HL-60 (cell line): ENCODE measurements at regions not wholly inside any gene's neighbourhood (a gene's known extent, or its start where the extent isn't known, plus 50 kb on each side); places are given as distances from the start of the nearest gene placed in this dataset.
"Not testable (repeated sequence)": the region's sequence is repeated elsewhere in the genome, so short reads cannot be mapped to it uniquely, and the experiment has no call there.

Source experiments
- DNase-seq, 2 experiments: peaks; one replicate each; pipeline ENCODE4 v3.0.0-alpha.2; 2010 to 2020; ENCODE audit warnings: low read depth in 1 of 2, low spot score in 1 of 2
- H3K27ac ChIP-seq: fragments of 250-450 bp; sonication (Bioruptor Pico); replicated peaks from 2 replicates; pipeline ENCODE4 v1.5.1; 2020; ENCODE audit warnings: mild to moderate bottlenecking, moderate library complexity
- H3K27me3 ChIP-seq: fragments of 250-450 bp; sonication (Bioruptor Pico); 2 replicates; pipeline ENCODE4 v1.5.1; 2021; ENCODE audit warnings: mild to moderate bottlenecking, moderate library complexity; ENCODE audit not compliant: insufficient read depth, poor library complexity, severe bottlenecking
- H3K4me3 ChIP-seq: replicated peaks from 2 replicates; pipeline ENCODE4 v1.5.1; 2011; ENCODE audit warnings: mild to moderate bottlenecking, control low read depth, low read length; ENCODE audit not compliant: insufficient read depth
- GABPA ChIP-seq: IDR thresholded peaks from 2 replicates; pipeline ENCODE4 v1.6.1; 2012; ENCODE audit warnings: low read depth
- POLR2AphosphoS5 ChIP-seq: IDR thresholded peaks from 2 replicates; pipeline ENCODE4 v1.6.1; 2012; ENCODE audit warnings: low read depth
- SPI1 ChIP-seq: IDR thresholded peaks from 2 replicates; pipeline ENCODE4 v1.6.1; 2012; ENCODE audit warnings: low read depth, mild to moderate bottlenecking, borderline replicate concordance
- TF ChIP-seq, protein P1 (sequence below): IDR thresholded peaks from one replicate; pipeline ENCODE4 v1.5.1; 2011; ENCODE audit warnings: low read length, control low read depth, inconsistent platforms; ENCODE audit not compliant: insufficient read depth
- TF ChIP-seq, protein P2 (sequence below): IDR thresholded peaks from 2 replicates; pipeline ENCODE4 v1.6.1; 2012; ENCODE audit warnings: low read depth; ENCODE audit not compliant: insufficient replicate concordance

DNA sequence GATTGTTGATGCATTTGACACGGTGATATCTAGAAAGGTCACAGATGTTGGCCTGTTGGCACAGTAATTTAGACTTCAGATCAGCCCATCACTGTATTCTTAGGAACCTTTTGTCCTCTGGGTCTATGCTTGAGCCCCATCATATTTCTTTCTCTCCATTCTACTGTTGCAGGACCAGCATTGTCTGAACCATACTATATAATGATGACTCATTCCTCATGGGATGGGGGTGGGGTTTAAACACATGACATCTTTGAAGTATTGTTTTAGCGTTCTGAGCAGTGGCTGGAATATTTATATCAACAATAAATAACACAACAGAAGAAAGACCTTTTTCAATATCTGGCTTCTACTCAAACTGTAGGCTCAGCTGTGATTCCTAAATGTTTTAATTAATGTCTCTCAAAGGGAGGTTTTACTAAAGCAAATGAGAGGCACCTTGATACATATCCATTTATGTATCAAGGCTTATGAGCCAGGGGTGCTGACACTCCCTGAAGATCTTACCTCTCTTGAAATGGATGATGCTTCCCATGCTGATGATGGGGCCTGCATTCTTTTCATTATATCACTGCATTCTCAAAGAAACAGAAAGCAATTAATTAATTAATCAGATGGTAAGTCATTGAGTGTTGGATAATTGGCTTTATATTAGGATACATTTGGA is 379.0 kb upstream of the GOT2 start:
- DNase-seq = no peak
- TF ChIP-seq POLR2AphosphoS5 (no peak), GABPA (no peak), SPI1 (no peak)
- TF ChIP-seq, protein P1, sequence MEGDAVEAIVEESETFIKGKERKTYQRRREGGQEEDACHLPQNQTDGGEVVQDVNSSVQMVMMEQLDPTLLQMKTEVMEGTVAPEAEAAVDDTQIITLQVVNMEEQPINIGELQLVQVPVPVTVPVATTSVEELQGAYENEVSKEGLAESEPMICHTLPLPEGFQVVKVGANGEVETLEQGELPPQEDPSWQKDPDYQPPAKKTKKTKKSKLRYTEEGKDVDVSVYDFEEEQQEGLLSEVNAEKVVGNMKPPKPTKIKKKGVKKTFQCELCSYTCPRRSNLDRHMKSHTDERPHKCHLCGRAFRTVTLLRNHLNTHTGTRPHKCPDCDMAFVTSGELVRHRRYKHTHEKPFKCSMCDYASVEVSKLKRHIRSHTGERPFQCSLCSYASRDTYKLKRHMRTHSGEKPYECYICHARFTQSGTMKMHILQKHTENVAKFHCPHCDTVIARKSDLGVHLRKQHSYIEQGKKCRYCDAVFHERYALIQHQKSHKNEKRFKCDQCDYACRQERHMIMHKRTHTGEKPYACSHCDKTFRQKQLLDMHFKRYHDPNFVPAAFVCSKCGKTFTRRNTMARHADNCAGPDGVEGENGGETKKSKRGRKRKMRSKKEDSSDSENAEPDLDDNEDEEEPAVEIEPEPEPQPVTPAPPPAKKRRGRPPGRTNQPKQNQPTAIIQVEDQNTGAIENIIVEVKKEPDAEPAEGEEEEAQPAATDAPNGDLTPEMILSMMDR = no peak
- TF ChIP-seq, protein P2, sequence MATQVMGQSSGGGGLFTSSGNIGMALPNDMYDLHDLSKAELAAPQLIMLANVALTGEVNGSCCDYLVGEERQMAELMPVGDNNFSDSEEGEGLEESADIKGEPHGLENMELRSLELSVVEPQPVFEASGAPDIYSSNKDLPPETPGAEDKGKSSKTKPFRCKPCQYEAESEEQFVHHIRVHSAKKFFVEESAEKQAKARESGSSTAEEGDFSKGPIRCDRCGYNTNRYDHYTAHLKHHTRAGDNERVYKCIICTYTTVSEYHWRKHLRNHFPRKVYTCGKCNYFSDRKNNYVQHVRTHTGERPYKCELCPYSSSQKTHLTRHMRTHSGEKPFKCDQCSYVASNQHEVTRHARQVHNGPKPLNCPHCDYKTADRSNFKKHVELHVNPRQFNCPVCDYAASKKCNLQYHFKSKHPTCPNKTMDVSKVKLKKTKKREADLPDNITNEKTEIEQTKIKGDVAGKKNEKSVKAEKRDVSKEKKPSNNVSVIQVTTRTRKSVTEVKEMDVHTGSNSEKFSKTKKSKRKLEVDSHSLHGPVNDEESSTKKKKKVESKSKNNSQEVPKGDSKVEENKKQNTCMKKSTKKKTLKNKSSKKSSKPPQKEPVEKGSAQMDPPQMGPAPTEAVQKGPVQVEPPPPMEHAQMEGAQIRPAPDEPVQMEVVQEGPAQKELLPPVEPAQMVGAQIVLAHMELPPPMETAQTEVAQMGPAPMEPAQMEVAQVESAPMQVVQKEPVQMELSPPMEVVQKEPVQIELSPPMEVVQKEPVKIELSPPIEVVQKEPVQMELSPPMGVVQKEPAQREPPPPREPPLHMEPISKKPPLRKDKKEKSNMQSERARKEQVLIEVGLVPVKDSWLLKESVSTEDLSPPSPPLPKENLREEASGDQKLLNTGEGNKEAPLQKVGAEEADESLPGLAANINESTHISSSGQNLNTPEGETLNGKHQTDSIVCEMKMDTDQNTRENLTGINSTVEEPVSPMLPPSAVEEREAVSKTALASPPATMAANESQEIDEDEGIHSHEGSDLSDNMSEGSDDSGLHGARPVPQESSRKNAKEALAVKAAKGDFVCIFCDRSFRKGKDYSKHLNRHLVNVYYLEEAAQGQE = no peak
- H3K4me3 ChIP-seq = no peak overlapping the region
- no peak overlapping the region for H3K27ac ChIP-seq
- H3K27me3 ChIP-seq = no peaks in the 10 kb centered on the region

DNA sequence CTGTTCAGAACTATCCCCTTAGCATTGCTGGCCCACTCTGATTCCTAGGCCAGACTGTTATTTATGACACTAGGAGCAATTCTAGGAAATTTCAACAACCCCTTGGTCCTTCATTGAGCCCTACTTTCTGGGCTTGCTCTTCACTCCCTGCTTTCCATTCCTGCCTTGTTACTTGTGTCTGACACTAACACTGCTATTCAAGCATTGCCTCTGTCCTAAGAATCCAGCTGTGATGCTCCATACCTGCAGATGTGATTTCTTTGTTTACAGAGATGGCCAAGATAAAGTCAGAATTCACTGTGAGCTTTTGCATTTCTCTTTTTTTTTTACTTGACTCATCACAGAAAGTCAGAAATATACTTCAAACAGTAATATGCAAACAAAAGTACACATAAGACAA is 377.2 kb upstream of the GOT2 start:
- H3K27ac ChIP-seq = no peak overlapping the region
- no peak for DNase-seq
- H3K4me3 ChIP-seq = no peak overlapping the region
- TF ChIP-seq SPI1 (no peak), GABPA (no peak), POLR2AphosphoS5 (no peak)
- TF ChIP-seq, protein P1 = no peak
- TF ChIP-seq, protein P2 = no peak
- no peaks in the 10 kb centered on the region for H3K27me3 ChIP-seq

DNA sequence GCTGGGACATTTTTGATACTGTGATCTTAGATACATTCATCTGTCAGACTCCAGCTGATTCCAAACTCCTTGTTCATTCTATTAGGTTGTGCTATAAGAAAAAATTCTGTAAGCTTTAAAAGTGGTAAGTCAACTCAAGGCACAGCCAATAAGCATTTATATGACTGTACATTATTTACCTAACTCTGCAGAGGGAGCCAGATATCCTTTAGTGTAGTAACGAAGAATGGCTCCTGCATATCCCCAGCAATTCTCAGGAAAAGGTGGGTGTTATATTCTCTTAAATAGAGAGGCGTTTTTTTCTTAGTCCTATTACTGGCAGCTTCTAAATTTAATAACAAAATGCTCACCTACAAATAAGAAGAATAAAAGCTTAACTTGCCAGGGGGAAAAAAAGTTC is 374.3 kb upstream of the GOT2 start:
- no peak for DNase-seq
- Histone ChIP-seq H3K27me3 (no peaks in the 10 kb centered on the region), H3K4me3 (no peak overlapping the region), H3K27ac (no peak overlapping the region)
- TF ChIP-seq SPI1 = no peak
- TF ChIP-seq, protein P1 = no peak
- no peak for TF ChIP-seq POLR2AphosphoS5
- TF ChIP-seq, protein P2 = no peak

DNA sequence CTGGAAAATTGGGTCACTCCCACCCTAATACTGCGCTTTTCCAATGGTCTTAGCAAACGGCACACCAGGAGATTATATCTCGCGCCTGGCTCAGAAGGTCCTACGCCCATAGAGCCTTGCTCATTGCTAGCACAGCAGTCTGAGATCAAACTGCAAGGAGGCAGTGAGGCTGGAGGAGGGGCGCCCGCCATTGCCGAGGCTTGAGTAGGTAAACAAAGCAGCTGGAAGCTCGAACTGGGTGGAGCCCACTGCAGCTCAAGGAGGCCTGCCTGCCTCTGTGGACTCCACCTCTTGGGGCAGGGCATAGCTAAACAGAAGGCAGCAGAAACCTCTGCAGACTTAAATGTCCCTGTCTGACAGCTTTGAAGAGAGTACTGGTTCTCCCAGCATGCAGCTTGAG is 362.6 kb upstream of the GOT2 start:
- not testable (repeated sequence) for H3K4me3 ChIP-seq, H3K27ac ChIP-seq, H3K27me3 ChIP-seq, DNase-seq
